ENCODE measurements at regions not wholly inside any gene's neighbourhood (a gene's known extent, or its start where the extent isn't known, plus 50 kb on each side); places are given as distances from the start of the nearest gene placed in this dataset.
"Not testable (repeated sequence)": the region's sequence is repeated elsewhere in the genome, so short reads cannot be mapped to it uniquely, and the experiment has no call there.

DNA sequence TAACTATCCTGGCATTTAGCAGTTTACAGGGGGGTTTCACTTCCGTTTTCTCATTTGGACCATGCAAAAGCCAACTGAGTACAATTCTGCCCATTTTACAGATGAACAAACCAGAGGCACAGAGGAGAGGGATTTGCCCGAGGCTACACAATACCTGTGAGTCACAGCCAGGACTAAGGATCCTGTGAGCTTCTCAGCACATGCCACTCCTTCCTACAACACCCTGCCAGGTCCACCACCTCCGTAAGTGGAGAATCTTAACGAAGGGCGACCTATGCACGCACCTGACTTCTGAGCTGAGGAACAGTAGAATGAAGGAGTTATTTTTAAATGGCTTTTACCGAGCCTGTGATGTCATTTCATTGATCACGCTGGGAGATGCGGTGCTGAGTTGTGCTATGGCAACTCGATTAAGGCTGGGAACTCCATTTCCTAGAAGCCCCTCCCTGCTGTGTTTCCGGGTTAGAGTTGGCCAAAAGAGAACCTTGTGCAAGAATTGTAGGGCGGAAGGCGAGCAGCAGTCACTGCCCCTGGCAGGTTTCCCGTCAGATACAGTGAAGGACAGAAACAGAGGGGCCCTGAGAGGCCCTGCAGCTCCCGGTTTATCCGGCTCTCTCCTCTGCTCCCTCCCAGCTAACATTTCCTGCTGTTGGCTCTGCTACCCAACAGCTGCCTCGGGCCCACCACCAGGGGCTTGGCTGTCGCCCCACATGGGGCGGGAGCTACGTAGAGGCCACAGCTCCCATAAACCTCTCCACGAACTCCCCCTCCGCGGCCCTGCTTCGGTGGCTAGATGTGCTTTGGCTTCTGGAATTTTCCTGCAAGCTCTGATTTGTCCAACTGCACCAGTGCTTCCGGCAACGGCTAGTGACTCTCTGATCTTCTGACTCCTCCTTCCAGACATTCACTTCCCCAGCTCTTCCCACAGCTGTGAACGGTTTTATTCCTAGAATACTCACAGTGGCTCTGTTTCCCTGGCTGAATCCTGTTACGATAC is 75.1 kb upstream of the USP9X start:
- DNase-seq, result peak; percentile 65

DNA sequence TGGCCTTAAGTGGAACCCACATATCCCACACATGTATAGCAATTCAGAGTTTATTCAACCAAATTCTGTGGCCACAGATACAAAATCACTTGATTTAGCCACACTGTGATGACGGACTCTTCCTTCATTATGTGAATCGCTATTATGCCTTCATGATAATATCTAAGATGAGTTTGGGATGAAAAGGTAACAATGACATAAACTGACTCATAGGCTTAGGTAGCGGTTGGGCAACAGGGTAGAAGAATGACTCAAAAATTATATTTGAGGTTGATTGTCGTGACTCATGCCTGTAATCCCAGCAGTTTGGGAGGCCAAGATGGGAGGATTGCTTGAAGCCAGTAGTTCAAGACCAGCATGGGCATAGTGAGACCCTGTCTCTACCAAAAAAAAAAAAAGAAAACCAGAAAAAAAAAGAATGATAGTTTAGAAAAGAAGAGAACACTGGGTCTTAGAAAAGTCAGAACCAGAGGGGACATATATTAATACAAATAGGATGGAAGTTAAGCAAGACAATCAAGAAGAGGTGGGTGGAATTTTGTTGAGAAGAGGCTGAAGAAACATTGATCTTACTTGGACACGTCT is 70.4 kb upstream of the USP9X start:
- no peak for DNase-seq

DNA sequence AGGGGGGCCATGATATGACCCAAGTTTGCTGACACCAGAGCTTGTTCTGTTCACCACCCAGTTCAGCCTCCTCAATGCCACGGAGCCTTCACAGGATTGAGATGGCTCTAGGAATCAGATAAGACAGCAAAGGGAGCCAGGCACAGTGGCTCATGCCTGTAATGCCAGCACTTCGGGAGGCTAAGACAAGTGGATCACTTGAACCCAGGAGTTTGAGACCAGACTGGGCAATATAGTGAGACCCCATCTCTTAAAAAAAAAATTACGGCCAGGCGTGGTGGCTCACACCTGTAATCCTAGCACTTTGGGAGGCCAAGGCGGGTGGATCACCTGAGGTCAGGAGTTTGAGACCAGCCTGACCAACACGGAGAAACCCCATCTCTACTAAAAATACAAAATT is 67.5 kb upstream of the USP9X start:
- DNase-seq, result not testable (repeated sequence)

DNA sequence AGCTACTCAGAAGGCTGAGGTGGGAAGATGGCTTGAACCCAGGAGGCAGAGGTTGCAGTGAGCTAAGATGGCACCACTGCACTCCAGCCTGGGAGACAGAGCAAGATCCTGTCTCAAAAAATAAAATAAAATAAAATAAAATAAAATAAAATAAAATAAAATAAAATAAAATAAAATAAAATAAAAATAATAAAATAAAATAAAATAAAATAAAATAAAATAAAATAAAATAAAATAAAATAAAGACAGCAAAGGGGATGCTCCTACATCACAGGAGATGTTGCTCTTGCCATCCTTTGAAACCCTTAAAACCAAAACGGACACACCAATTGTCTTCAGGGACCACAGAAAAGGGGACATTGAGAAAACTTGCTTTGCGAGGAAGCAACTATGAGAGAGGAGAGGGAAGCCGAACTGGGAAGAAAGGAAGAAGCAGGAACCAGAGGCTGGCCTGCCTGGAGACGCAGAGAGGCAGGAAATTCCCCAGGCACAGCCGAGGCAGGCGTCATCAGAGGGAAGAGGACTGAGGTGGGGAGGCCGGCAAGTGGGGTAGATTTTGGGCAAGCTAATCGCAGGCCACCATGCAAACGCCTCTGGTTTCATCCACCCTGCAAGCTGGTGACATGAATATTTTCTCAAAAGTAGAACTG is 66.7 kb upstream of the USP9X start:
- DNase-seq, result not testable (repeated sequence)

DNA sequence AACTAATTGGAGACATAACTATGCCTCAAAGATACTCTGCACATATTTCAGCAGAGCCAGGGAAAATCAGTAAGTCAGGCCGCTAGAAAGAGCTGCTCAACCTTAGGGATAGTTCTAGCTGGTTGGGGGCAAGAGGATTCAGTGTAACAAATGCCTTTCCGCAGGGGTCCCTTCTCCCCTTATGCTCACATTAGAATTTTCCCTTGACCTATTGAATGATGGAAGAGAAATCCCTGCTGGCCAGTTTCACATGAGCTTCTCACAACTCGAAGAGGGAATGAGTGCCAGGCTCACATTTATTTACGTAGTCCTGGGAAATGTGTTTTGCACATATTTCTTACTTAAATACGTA is 66.2 kb upstream of the USP9X start:
- no peak for DNase-seq

DNA sequence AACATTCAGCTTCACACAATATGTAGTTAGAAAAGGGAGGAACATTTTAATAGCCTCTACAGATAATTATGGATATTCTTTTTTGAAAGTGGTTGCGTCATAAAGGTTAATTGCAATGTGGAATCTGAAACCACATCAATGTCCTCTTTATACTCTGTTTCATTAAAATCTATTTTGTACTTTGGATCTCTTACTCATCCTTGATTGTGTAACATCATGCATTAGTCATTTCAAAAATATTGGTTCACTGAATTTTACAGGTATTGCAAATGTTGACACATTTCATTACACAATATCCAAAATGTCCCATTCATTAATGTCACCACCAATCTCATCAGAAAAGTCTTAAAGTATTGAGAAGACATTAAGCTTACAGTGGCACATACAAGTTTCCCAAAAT is 62.7 kb upstream of the USP9X start:
- DNase-seq, result no peak

DNA sequence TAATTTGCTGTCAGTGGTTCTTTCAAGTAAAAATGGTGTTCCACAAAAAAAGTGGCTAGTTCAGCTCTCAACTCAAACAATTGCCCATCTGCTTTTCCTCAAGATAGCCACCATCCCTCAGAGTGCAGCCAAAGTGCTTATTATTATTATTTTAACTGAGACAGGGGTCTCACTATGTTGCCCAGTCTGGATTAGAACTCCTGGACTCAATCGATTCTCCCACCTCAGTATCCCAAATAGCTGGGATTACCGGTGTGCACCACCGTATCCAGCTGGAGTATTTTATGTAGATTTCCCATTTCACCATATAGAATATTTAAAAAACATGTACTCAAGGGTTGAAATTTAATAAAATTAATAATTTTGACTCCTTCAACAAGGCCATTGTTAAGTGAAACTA is 62.1 kb upstream of the USP9X start:
- DNase-seq, result no peak

DNA sequence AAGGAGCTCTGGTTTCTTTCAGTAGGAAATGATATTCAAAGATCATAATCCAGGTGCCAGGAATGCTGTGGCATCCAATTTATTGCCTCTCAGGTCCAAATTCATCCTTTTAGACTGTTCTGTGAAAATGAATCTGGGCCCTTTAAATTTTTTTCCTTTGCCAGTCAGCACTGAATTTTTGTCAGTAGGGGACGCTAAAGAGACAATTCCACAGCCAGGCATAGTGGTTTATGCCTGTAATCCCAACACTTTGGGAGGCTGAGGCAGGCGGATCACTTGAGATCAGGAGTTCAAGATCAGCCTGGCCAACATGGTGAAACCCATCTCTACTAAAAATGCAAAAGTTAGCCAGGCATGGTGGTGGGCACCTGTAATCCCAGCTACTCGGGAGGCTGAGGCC is 60.9 kb upstream of the USP9X start:
- DNase-seq, result not testable (repeated sequence)

DNA sequence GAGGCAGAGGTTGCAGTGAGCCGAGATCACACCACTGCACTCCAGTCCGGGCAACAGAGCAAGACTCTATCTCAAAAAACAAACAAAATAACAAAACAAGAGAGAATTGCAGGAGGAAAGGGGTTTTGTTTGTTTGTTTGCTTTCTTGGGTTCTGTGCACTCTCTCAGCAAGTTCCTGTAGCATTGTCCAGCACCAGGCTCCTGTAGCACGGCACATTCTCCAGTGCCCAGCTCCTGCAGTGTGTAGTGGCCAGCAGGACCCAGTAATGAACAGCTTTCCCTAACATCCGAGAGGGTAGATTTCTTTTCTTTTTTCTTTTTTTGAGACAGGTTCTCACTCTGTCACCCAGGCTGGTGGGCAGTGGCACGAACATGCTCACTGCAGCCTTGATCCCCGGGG is 60.5 kb upstream of the USP9X start:
- DNase-seq, result no peak

DNA sequence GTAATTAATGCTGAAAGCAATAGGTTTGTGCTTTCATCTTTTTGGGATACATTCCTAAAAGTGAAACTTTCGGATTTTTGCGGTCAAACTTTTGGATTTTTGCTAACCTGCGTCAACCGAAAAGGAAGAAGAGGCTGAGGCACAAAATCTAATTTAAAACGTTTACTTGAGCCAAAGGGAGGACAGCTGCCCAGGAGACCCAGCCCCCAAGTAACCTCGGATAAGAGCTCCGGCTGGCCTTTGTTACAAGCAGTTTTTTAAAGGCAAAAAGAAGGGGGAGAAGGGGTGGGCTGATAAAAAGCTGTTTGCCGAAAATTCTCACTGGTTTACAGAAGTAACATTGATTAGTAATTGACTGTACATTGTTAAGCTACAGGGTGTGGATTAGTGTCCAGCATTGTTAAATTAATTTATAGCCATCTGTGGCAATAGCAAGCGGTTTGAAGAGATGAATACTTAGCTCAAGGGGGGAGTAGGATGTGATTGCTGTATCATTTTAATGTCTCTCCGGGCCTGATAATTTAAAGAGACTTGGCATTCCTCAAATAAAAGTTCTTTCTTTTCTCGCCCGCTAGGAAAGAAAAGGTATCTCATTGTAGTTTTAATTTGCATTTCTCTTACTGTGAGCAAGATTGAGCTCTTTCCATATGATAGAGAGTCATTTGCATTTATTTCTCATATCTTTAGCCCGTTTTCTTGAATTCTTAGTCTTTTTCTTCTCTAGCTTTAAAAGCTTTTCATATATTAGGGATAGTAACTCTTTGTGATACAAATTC is 59.1 kb upstream of the USP9X start:
- no peak for DNase-seq

DNA sequence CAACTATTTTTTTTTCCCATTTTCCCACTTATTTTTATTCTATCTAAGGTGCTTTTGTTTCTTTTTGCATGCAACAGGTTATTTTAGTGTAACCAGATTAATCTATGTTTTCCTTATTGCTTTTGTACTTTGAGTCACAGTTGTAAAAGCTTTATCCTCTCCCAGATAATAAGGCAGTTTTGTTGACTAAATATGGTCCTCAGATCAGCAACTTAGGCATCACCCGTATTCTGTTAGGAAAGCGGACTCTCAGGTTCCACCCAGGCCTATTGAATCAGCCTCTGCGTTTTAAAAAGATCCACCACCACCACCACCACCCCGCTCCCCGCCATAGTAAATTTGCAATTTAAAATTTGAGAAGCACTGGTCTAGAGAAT is 58.6 kb upstream of the USP9X start:
- no peak for DNase-seq

DNA sequence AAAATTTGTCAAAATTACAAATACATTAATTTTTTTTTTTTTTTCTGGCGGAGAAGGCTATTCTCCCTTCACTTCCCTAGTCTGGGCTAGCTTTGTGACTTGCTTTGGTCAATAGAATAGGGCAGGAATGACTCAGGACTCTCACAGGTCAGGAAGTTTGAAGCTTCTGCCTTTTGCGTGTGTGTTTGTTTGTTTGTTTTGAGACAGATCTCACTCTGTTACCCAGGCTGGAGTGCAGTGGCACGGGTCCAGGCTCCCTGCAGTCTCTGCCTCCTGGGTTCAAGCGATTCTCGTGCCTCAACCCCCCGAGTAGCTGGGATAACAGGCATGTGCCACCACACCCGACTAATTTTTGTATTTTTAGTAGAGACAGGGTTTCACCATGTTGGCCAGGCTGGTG is 55.9 kb upstream of the USP9X start:
- no peak for DNase-seq

DNA sequence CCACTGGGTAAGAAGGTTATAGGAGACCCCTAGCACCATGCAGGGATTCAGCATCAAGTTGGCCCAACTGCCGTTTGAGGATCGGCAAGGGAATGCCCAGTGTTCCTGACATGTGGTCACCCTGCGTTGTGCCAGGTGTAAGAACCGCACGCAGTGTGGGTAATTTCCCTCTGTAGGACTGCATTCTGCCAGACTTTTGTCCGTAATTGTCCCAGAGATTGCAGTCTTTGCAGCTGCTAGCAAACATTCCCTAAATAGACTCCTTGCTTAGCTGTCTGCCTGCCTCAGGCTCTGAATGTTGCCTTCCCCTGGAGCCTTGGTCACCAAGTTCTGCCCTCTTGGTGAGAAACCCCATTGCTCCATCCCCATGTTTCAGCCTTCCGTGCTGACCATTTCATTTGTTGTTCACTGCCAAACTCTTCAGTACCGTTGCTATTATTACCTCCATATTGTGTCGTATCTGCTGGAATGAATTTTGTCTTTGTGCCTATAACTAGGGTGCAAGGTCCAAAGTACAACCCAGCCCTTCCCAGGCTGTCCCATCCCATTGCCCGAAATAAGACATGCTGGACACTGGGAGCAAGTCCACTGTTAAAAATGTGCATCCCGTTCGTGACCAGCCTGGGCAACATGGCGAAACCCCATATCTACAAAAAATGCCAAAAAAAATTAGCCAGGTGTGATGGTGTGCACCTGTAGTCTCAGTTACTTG is 53.8 kb upstream of the USP9X start:
- no peak for DNase-seq

DNA sequence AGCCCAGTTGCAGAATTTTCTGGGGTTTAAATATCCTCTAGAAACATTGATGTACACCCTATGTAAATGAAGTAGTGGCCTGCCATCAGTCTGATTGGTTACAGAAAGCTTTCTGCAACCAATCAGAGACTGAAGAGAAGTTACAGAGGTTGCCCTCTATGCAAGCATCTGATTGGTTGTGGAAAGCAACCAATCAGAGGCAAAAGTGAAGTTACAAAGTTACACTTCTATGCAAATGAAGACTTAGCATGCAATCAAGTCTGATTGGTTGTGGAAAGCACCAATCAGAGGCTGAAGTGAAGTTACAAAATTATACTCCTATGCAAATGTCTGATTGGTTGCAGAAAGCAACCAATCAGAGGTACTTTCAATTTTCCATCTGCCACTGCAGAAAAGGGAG is 51.9 kb upstream of the USP9X start:
- DNase-seq, result no peak

DNA sequence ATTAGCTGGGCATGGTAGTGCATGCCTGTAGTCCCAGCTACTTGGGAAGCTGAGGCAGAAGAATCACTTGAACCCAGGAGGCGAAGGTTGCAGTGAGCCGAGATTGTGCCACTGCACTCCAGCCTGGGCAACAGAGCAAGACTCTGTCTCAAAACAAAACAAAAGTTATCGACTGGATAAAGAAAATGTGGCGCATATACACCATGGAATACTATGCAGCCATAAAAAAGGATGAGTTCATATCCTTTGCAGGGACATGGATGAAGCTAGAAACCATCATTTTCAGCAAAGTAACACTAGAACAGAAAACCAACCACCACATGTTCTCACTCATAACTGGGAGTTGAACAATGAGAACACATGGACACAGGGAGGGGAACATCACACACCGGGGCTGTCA is 50.3 kb upstream of the USP9X start:
- not testable (repeated sequence) for DNase-seq
